ENCODE measurements at regions not wholly inside any gene's neighbourhood (a gene's known extent, or its start where the extent isn't known, plus 50 kb on each side); places are given as distances from the start of the nearest gene placed in this dataset.
A peak's percentile ranks its signal among the peaks of the same experiment; 100 is the strongest.

DNA sequence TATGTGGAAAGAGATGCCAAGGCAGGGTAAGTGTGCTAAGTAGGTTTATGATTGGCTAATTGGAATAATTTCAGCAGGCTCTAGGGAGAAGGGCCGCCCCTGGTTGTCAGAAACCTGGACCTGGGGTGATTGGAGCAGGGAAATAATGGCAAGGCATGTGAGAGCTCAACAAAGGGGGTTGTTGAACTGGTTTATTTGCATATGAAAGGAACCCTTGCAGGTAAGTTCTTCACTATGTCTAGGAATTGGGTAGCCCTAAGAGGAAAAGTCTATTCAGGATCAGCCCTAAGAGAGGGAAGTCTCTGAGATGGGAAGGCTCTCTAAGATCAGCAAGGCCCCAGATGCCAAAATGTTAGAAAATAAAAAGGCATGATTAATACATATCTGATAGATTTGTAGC lies 139.9 kb upstream of the PRNP start:
- no peak overlapping the region for H3K23ac ChIP-seq (ENCODE audit: insufficient read length)
- H3K4me1 ChIP-seq (replicated peaks in 1 of 4; ENCODE audit: control insufficient read depth in 3 of 4, insufficient read depth in 4 of 4, low read length in 3 of 4), result peaks cover 0 to 7% (median 2%) of the 10 kb centered on the region in 4 experiments; a peak in 4 of 7 replicates
- H4K5ac ChIP-seq (ENCODE audit: insufficient read length, low read depth, low read length), result no peak overlapping the region
- DNase-seq (ENCODE audit: low read depth in 1 of 2, low spot score in 2 of 2) (peak; percentile 19 to 51), FAIRE-seq (peak; percentile 95)
- 0 out of 2 replicates have a peak overlapping the region, but pooled peaks have one; percentile 9 for H2AFZ ChIP-seq (ENCODE audit: low read length)
- ChIA-PET POLR2A (ENCODE audit: partially characterized antibody) (no interaction called here), CTCF (ENCODE audit: partially characterized antibody) (interaction anchor here (1.2 to 1.3 kb wide), 2 partner anchors 16 to 21 kb away, joined by 3 read pairs; no protein-coding TSS in a partner anchor)
- peak overlapping the region; percentile 100 for H2BK20ac ChIP-seq (ENCODE audit: low read length)
- no peaks in the 10 kb centered on the region for H4K20me1 ChIP-seq (replicated peaks in 1 of 2; ENCODE audit: control insufficient read depth in 1 of 2, insufficient read depth in 2 of 2, low read length in 2 of 2)
- no peak overlapping the region for H3K27ac ChIP-seq (ENCODE audit: low read depth, low read length)
- peak; percentile 48 for TF ChIP-seq ASH2L (IDR thresholded peaks at IDR 0.05; ENCODE audit: low read length)
- no peak for TF ChIP-seq RFX5 (IDR thresholded peaks at IDR 0.05; ENCODE audit: borderline replicate concordance, low read depth, low read length)
- peak; percentile 64; the same call in 1 of the 2 replicates for TF ChIP-seq SP1 (IDR thresholded peaks at IDR 0.05; ENCODE audit: low read depth, low read length)
- TF ChIP-seq KDM5A (IDR thresholded peaks at IDR 0.05; ENCODE audit: low read length), result no peak
- peak; percentile 91 for TF ChIP-seq POU5F1 (IDR thresholded peaks at IDR 0.05; ENCODE audit: low read depth, low read length)
- TF ChIP-seq SUZ12 (IDR thresholded peaks at IDR 0.05; ENCODE audit: low read length), result no peak
- H3K36me3 ChIP-seq (ENCODE audit: control insufficient read depth in 2 of 4, insufficient read depth in 4 of 4, low read length in 3 of 4), result no peaks in the 10 kb centered on the region
- WGBS, 2 experiments (ENCODE audit: extremely low coverage in 1 of 2, insufficient coverage in 1 of 2, insufficient read length in 1 of 2, insufficient replicate concordance in 2 of 2, low coverage in 1 of 2, low lambda C conversion rate in 2 of 2, missing lambda C conversion rate in 1 of 2), result 13% methylated on average over 1 of the region's 1 CpG; no CpG with 5 or more reads in 1 of the 2 experiments
- H3K18ac ChIP-seq (ENCODE audit: extremely low read depth, low read length), result peak overlapping the region; percentile 92
- no peak overlapping the region for H3K14ac ChIP-seq (ENCODE audit: insufficient read length)
- H3K9me3 ChIP-seq (ENCODE audit: insufficient read depth in 2 of 2, low read depth in 1 of 2, low read length in 1 of 2), result no peaks in the 10 kb centered on the region
- H2BK12ac ChIP-seq (ENCODE audit: low read depth, low read length), result peak overlapping the region; percentile 97
- no peak overlapping the region for H3K56ac ChIP-seq (replicated peaks; ENCODE audit: insufficient read length, low read depth, low read length)
- H3K23me2 ChIP-seq (ENCODE audit: low read depth, low read length), result peaks cover 2% of the 10 kb centered on the region; the same call in 1 of the 2 replicates
- H2BK15ac ChIP-seq (ENCODE audit: low read length), result peak overlapping the region; percentile 100
- H4K8ac ChIP-seq (ENCODE audit: extremely low read depth, insufficient read depth, low read length), result no peak overlapping the region
- H3K4ac ChIP-seq (replicated peaks; ENCODE audit: insufficient read length, low read depth, low read length), result peak overlapping the region; percentile 21
- H3K79me2 ChIP-seq (ENCODE audit: control insufficient read depth in 1 of 2, insufficient read depth in 2 of 2, low read length in 2 of 2), result no peaks in the 10 kb centered on the region
- peak overlapping the region; percentile 83; the same call in 1 of the 2 replicates for H2AK5ac ChIP-seq (ENCODE audit: low read depth, low read length)
- H2BK5ac ChIP-seq (ENCODE audit: low read depth, low read length), result peak overlapping the region; percentile 88; the same call in 1 of the 2 replicates
- H4K91ac ChIP-seq (replicated peaks; ENCODE audit: insufficient read length, low read length), result peak overlapping the region; percentile 89
- H3K9ac ChIP-seq (replicated peaks in 1 of 4; ENCODE audit: extremely low read depth in 1 of 4, low read depth in 3 of 4, low read length in 3 of 4), result no peak overlapping the region
- H3K4me3 ChIP-seq (ENCODE audit: extremely low read depth in 1 of 4, insufficient read depth in 2 of 4, low read depth in 3 of 4, low read length in 4 of 4), result peak overlapping the region in 1 of 4 experiments; percentile 31; a peak in 1 of 8 replicates
- H3K27me3 ChIP-seq (replicated peaks in 1 of 4; ENCODE audit: control insufficient read depth in 3 of 4, extremely low read depth in 1 of 4, insufficient read depth in 3 of 4, low read length in 3 of 4), result no peaks in the 10 kb centered on the region
- peak overlapping the region; percentile 46 to 54; a peak in 3 of 4 replicates for H3K4me2 ChIP-seq (ENCODE audit: insufficient read depth in 1 of 2, low read depth in 2 of 2, low read length in 2 of 2)
- peak overlapping the region; percentile 77 for H2BK120ac ChIP-seq (replicated peaks; ENCODE audit: low read depth, low read length)
- H3K79me1 ChIP-seq (ENCODE audit: low read depth, low read length), result no peaks in the 10 kb centered on the region

All from H1 (cell line).